BE2C (cell line): ENCODE measurements at regions not wholly inside any gene's neighbourhood (a gene's known extent, or its start where the extent isn't known, plus 50 kb on each side); places are given as distances from the start of the nearest gene placed in this dataset.
"Not testable (repeated sequence)": the region's sequence is repeated elsewhere in the genome, so short reads cannot be mapped to it uniquely, and the experiment has no call there.

Experiments
- DNase-seq: peaks from one replicate; pipeline ENCODE4 v3.0.0-alpha.2; 2020
- H3K27me3 ChIP-seq: fragments of 250-450 bp; sonication (Bioruptor Pico); 2 replicates; pipeline ENCODE4 v1.5.1; 2020; ENCODE audit warnings: mild to moderate bottlenecking
- H3K36me3 ChIP-seq: fragments of 250-450 bp; sonication (Bioruptor Pico); 2 replicates; pipeline ENCODE4 v1.5.1; 2020; ENCODE audit warnings: mild to moderate bottlenecking
- H3K4me1 ChIP-seq: fragments of 250-450 bp; sonication (Bioruptor Pico); 2 replicates; pipeline ENCODE4 v1.5.1; 2020
- H3K4me3 ChIP-seq: 2 replicates; pipeline ENCODE4 v1.5.1; 2011; ENCODE audit warnings: low read depth, low read length
- H3K9me3 ChIP-seq: fragments of 250-450 bp; sonication (Bioruptor Pico); 2 replicates; pipeline ENCODE4 v1.5.1; 2020
- TF ChIP-seq, protein P1 (sequence below): IDR thresholded peaks from 2 replicates; pipeline ENCODE4 v1.5.1; 2012; ENCODE audit warnings: mild to moderate bottlenecking, low read depth, low read length

DNA sequence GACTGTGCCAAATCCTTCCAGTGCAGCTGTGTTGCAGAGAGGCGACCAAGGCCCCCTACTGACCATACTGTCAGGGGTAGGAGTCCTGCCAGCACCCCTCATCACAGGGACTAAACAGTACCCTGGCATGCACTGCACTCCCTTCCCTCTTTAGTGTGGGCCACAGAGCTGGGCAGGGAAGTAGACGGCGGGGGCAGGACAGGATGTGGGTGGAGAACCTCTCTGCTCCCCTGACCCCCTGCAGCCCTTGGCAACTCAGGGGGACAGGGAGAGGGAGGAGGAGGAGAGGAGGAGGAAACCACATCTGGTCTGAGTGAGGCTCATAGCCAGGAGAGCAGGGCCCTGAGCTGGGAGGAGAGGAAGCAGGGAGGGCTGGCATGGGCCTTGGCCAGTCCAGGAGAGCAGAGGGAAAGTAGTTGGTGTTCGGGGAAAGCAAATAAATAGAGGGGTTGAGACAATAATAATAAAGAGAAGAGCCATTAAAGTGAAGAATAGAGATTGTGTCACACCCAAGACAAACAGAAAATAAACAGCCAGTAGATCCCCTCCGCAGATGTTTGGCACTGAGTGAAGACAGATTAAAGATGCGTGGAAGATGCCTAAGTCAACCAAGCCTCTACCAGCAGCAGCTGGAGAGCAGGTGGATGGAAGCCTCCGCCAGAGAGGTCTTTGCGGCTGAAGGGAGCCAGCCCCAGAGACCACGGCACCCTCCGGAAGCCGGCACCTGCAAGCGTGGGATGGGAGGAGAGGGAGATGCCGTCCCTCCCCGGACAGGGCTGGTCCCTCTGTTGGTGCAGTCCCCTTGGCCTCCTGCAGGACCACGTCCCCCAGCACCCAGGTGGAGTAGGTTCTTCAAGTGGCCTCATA lies 61.5 kb downstream of the RPUSD4 start:
- no peak for DNase-seq
- TF ChIP-seq, protein P1, sequence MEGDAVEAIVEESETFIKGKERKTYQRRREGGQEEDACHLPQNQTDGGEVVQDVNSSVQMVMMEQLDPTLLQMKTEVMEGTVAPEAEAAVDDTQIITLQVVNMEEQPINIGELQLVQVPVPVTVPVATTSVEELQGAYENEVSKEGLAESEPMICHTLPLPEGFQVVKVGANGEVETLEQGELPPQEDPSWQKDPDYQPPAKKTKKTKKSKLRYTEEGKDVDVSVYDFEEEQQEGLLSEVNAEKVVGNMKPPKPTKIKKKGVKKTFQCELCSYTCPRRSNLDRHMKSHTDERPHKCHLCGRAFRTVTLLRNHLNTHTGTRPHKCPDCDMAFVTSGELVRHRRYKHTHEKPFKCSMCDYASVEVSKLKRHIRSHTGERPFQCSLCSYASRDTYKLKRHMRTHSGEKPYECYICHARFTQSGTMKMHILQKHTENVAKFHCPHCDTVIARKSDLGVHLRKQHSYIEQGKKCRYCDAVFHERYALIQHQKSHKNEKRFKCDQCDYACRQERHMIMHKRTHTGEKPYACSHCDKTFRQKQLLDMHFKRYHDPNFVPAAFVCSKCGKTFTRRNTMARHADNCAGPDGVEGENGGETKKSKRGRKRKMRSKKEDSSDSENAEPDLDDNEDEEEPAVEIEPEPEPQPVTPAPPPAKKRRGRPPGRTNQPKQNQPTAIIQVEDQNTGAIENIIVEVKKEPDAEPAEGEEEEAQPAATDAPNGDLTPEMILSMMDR, result no peak
- peaks cover 6% of the 10 kb centered on the region; the same call in 1 of the 2 replicates for H3K4me1 ChIP-seq

DNA sequence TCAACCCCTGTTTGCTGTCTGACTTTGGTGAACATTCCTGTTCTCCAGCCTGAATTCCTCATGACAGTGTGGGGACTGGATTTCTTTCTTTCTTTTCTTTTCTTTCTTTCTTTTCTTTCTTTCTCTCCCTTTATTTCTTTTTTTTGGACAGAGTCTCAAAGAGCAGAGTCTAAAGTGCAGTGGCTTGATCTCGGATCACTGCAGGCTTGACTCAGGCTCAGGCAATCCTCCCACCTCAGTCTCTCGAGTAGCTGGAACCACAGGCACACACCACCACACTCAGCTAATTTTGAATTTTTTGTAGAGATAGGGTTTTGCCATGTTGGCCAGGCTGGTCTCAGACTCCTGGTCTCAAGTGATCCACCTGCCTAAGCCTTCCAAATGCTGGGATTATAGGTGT lies 63.1 kb downstream of the RPUSD4 start:
- Histone ChIP-seq H3K4me1 (peaks cover 6% of the 10 kb centered on the region; the same call in 1 of the 2 replicates), H3K27me3 (no peaks in the 10 kb centered on the region), H3K36me3 (no peaks in the 10 kb centered on the region), H3K4me3 (no peak overlapping the region), H3K9me3 (no peaks in the 10 kb centered on the region)
- TF ChIP-seq, protein P1, result no peak
- no peak for DNase-seq

More for the DNA sequence above, 61.5 kb downstream of the RPUSD4 start:
- Histone ChIP-seq H3K4me3 (no peak overlapping the region), H3K9me3 (no peaks in the 10 kb centered on the region), H3K27me3 (no peaks in the 10 kb centered on the region), H3K36me3 (no peaks in the 10 kb centered on the region)

DNA sequence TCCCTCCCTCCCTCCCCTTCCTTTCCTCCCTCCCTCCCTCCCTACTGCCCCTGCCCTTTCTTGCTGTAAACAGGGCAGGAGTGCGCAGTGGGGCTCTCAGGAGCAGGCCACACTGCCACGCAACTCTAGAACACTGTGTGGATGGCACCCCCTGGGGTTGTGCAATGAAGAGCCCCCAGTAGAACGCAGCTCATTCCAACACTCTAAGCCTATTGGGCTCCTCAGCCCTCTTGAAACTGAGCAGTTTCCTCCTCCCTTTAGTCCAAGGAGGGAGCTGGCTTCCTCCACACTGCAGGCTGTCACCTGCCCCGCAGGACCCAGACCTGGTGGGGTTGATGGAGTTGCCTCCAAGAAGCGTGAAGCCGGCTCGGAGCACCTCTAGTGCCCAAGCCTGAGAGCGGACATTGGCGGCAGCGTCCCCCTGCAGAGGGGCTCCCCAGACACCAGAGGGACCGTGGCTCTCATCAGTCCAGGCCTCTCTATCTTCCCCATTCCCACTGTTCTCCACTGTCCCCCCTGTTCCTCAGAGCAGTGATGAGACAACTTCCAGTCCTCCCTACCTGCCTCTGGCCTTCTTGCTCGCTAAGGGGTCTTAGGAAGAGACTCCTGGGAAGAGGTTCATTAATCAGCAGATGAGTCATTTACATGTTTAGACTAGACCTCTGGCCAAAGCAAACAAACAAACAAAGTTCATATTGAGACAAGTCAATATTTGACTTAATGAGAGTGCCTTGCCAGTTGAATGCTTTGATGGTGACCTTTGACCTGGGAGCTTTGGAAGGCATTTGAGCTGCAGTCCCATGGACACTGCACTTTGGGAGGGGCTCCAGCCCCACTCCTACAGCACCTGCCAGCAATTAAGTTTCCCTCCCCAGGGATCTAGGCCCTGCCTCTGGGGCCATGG lies 64.0 kb downstream of the RPUSD4 start:
- H3K9me3 ChIP-seq, result no peaks in the 10 kb centered on the region
- H3K27me3 ChIP-seq, result no peaks in the 10 kb centered on the region
- peaks cover 6% of the 10 kb centered on the region; the same call in 1 of the 2 replicates for H3K4me1 ChIP-seq
- TF ChIP-seq, protein P1, result no peak
- no peak for DNase-seq
- H3K36me3 ChIP-seq, result no peaks in the 10 kb centered on the region
- H3K4me3 ChIP-seq, result no peak overlapping the region

DNA sequence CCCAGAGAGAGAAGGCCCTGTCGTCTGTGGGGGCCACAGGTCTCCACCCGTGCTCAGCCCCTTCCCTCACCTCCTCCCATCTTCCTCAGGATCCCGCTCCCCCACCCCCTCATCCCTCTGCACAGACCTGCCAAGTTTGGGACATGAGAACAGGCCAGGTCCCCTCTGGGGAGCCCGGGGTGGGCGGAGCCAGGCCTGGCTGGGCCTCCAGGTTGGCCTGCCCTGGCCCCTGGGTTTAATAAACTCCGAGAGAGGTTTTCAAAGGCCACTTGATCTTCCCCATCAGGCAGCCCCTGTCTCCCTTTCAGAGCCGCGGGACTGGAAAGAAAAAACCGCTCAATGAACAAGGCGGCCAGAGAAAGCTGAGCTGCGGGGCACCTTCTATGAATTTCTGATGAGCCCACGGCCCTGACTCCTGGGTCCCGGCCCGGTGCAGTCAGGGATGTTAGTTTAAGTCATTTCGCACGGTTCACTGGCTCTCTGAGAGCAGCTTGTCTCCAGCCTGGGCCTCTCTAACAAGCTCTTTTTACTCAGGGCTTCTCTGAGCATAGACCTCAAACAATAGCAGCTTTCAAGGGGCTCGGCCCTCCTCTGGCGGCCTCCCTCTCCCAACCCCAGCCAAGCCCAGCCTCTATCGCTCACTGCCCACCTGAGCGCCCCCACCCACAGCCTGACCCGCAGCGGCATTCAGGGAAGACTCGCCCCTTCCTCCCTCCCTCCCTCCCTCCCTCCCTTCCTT lies 64.8 kb downstream of the RPUSD4 start:
- peaks cover 7% of the 10 kb centered on the region; the same call in 1 of the 2 replicates for H3K4me1 ChIP-seq
- H3K27me3 ChIP-seq, result no peaks in the 10 kb centered on the region
- H3K9me3 ChIP-seq, result no peaks in the 10 kb centered on the region
- no peak for DNase-seq
- no peaks in the 10 kb centered on the region for H3K36me3 ChIP-seq
- TF ChIP-seq, protein P1, result no peak
- no peak overlapping the region for H3K4me3 ChIP-seq

DNA sequence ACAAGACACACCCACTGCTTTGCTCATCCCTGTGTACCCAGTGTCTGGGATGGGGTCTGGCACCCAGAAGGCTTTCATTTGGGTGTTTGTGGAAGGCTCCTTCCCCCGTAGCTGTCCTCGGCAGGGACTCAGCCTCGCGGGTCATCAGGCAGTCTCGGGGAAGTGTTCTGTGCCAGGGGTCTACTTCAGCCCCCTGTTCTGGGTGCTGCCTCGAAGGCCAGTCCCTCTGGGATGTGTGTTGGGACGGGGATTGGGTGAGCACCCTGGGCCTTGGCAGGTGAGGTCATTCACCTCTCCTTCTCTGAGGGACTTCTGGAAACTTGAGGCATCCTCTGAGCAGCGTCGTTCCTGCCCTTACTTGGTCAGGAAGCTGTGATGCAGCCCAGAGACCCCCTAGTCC lies 65.5 kb downstream of the RPUSD4 start:
- Histone ChIP-seq H3K9me3 (no peaks in the 10 kb centered on the region), H3K4me3 (no peak overlapping the region), H3K36me3 (no peaks in the 10 kb centered on the region), H3K27me3 (no peaks in the 10 kb centered on the region), H3K4me1 (peaks cover 12% of the 10 kb centered on the region)
- no peak for DNase-seq
- TF ChIP-seq, protein P1, result no peak

- not testable (repeated sequence) for DNase-seq, H3K4me3 ChIP-seq, H3K36me3 ChIP-seq, H3K9me3 ChIP-seq, H3K27me3 ChIP-seq
- peaks cover 31% of the 10 kb centered on the region for H3K4me1 ChIP-seq
Measured at GRCh38 chr11:126143491-126143890, 68.0 kb downstream of the RPUSD4 start.
